HepG2 (cell line): ENCODE measurements at regions not wholly inside any gene's neighbourhood (a gene's known extent, or its start where the extent isn't known, plus 50 kb on each side); places are given as distances from the start of the nearest gene placed in this dataset.

Experiments used
- ARNT2 ChIP-seq: sonication (generic); formaldehyde crosslinking; IDR thresholded peaks from 2 replicates; pipeline ENCODE4 v1.8.0; 2022; ENCODE audit warnings: mild to moderate bottlenecking, low read depth, missing genetic modification reagents, moderate library complexity
- ELF3 ChIP-seq: IDR thresholded peaks from 2 replicates; pipeline ENCODE4 v1.6.1; 2016; ENCODE audit warnings: missing genetic modification reagents, missing compliant biosample characterization
- EP300 ChIP-seq, 3 experiments: sonication (generic) in 1 of 3; formaldehyde crosslinking in 1 of 3; IDR thresholded peaks; 2 replicates each; pipeline versions ENCODE4 v1.5.1 to v1.6.1; 2011 to 2020; ENCODE audit warnings: low read depth in 2 of 3, low read length in 2 of 3, borderline replicate concordance in 1 of 3, improper control_type of control experiment in 1 of 3, mild to moderate bottlenecking in 1 of 3, missing genetic modification reagents in 1 of 3, moderate library complexity in 1 of 3
- HNF4A ChIP-seq: sonication (generic); formaldehyde crosslinking; IDR thresholded peaks from 2 replicates; pipeline ENCODE4 v1.4.0; 2020; ENCODE audit warnings: missing genetic modification reagents
- IRF2 ChIP-seq: IDR thresholded peaks from 2 replicates; pipeline ENCODE4 v1.6.1; 2018; ENCODE audit warnings: missing genetic modification reagents, missing compliant biosample characterization
- KLF13 ChIP-seq: sonication (generic); formaldehyde crosslinking; IDR thresholded peaks from 2 replicates; pipeline ENCODE4 v1.4.0; 2020; ENCODE audit warnings: mild to moderate bottlenecking, missing genetic modification reagents
- MTF2 ChIP-seq: sonication (generic); formaldehyde crosslinking; IDR thresholded peaks from 2 replicates; pipeline ENCODE4 v1.5.0; 2020; ENCODE audit warnings: missing genetic modification reagents, borderline replicate concordance
- POGZ ChIP-seq: sonication (generic); formaldehyde crosslinking; IDR thresholded peaks from 2 replicates; pipeline ENCODE4 v1.4.0; 2020; ENCODE audit warnings: mild to moderate bottlenecking, missing genetic modification reagents
- PTBP1 ChIP-seq: fragments of 200-400 bp; formaldehyde crosslinking; IDR thresholded peaks from 2 replicates; pipeline ENCODE4 v1.6.1; 2018; ENCODE audit warnings: low read length, low read depth; ENCODE audit not compliant: poor library complexity, severe bottlenecking
- REST ChIP-seq, 2 experiments: IDR thresholded peaks; 2 replicates each; pipeline ENCODE4 v1.6.1; 2011 to 2012; ENCODE audit warnings: low read length in 2 of 2, borderline replicate concordance in 1 of 2, low read depth in 1 of 2, mild to moderate bottlenecking in 1 of 2, moderate library complexity in 1 of 2
- RFXAP ChIP-seq: sonication (generic); formaldehyde crosslinking; IDR thresholded peaks from 2 replicates; pipeline ENCODE4 v1.4.0; 2020; ENCODE audit warnings: missing genetic modification reagents, borderline replicate concordance
- SRF ChIP-seq: IDR thresholded peaks from 2 replicates; pipeline ENCODE4 v1.6.1; 2011; ENCODE audit warnings: mild to moderate bottlenecking, low read depth, low read length, moderate library complexity
- ZBTB44 ChIP-seq: sonication (generic); formaldehyde crosslinking; IDR thresholded peaks from 2 replicates; pipeline ENCODE4 v1.4.0; 2020; ENCODE audit warnings: missing genetic modification reagents
- ZEB1 ChIP-seq: IDR thresholded peaks from 2 replicates; pipeline ENCODE4 v1.6.1; 2012; ENCODE audit warnings: mild to moderate bottlenecking, low read depth, inconsistent platforms; ENCODE audit not compliant: insufficient replicate concordance
- ZFY ChIP-seq: sonication (generic); formaldehyde crosslinking; IDR thresholded peaks from 2 replicates; pipeline ENCODE4 v1.4.0; 2020; ENCODE audit warnings: missing genetic modification reagents
- ZNF510 ChIP-seq: sonication (generic); formaldehyde crosslinking; IDR thresholded peaks from 2 replicates; pipeline ENCODE4 v1.4.0; 2020; ENCODE audit warnings: low read depth, mild to moderate bottlenecking, missing genetic modification reagents
- ZNF569 ChIP-seq: sonication (generic); formaldehyde crosslinking; IDR thresholded peaks from 2 replicates; pipeline ENCODE4 v1.5.0; 2020; ENCODE audit warnings: mild to moderate bottlenecking, missing genetic modification reagents, moderate library complexity, borderline replicate concordance
- ZNF598 ChIP-seq: sonication (generic); formaldehyde crosslinking; IDR thresholded peaks from 2 replicates; pipeline ENCODE4 v1.5.1; 2020; ENCODE audit warnings: mild to moderate bottlenecking, missing genetic modification reagents, borderline replicate concordance
- ZNF782 ChIP-seq: sonication (generic); formaldehyde crosslinking; IDR thresholded peaks from 2 replicates; pipeline ENCODE4 v1.4.0; 2020; ENCODE audit warnings: missing genetic modification reagents, mild to moderate bottlenecking, borderline replicate concordance
- ZNF883 ChIP-seq: sonication (generic); formaldehyde crosslinking; IDR thresholded peaks from 2 replicates; pipeline ENCODE4 v1.5.1; 2020; ENCODE audit warnings: mild to moderate bottlenecking, missing genetic modification reagents; ENCODE audit errors: not compliant biosample characterization
- ZSCAN9 ChIP-seq: IDR thresholded peaks from 2 replicates; pipeline ENCODE4 v1.6.1; 2016; ENCODE audit warnings: borderline replicate concordance
- TF ChIP-seq, protein P1 (sequence below): sonication (generic); formaldehyde crosslinking; IDR thresholded peaks from 2 replicates; pipeline ENCODE4 v1.5.1; 2020; ENCODE audit warnings: mild to moderate bottlenecking, missing genetic modification reagents

DNA sequence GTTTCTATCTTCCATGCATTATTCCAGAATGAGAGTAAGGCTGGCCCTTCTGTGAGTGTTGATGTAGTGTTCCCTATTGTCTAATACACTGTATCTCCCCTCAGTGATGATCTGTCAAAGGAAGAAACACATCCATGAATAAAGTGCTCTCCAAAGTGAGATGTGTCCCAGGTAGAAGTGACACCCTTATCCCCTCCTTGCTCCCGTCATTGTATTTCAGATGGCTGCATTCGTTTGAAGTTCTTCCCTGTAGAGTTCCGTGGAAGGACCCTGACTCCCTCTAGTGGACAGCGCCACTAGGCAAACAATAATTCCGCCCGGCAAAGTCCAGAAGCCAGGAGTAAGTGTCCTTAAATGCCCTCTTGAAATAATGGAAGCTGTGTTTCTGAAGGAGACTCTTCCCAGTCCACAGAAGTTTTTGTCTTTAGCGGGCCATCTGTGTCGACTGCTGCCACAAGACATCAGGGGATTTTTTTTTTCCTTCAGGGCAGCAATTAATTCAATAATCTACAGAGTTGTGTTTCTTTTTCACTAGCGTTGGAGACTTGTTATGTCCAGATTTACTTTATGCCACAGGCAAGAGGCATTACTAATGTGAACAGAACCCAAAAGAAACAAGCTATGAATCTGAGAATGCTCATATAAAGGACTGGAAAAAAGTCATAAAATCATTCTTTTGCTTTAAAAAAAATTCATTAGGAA, 64.6 kb downstream of the THNSL1 start (continued):
- TF ChIP-seq REST (IDR thresholded peaks at IDR 0.05; ENCODE audit: borderline replicate concordance in 1 of 2, low read depth in 1 of 2, low read length in 2 of 2) (no peak), ELF3 (CRISPR knock-in tag) (peak; percentile 26; the same call in 1 of the 2 replicates), EP300 (IDR thresholded peaks at IDR 0.05; ENCODE audit: low read depth in 2 of 2, low read length in 2 of 2) (peak in 1 of 2 experiments; percentile 64; a peak in 2 of 4 replicates), EP300 (CRISPR knock-in tag; IDR thresholded peaks at IDR 0.05; ENCODE audit: borderline replicate concordance) (no peak), SRF (no peak), ZNF598 (CRISPR knock-in tag) (no peak), ZNF782 (CRISPR knock-in tag) (no peak), MTF2 (CRISPR knock-in tag) (no peak), ZSCAN9 (no peak), ZEB1 (no peak), RFXAP (CRISPR knock-in tag) (no peak), PTBP1 (no peak), POGZ (CRISPR knock-in tag) (peak; percentile 81), ZFY (CRISPR knock-in tag) (no peak), HNF4A (CRISPR knock-in tag) (peak; percentile 69), IRF2 (CRISPR knock-in tag) (peak; percentile 65), ZBTB44 (CRISPR knock-in tag) (no peak), ZNF883 (CRISPR knock-in tag) (no peak), ZNF569 (CRISPR knock-in tag) (no peak), ARNT2 (CRISPR knock-in tag) (0 out of 2 replicates have a peak, but pooled peaks have one; percentile 40), KLF13 (CRISPR knock-in tag) (no peak), ZNF510 (CRISPR knock-in tag) (no peak)
- TF ChIP-seq, protein P1, sequence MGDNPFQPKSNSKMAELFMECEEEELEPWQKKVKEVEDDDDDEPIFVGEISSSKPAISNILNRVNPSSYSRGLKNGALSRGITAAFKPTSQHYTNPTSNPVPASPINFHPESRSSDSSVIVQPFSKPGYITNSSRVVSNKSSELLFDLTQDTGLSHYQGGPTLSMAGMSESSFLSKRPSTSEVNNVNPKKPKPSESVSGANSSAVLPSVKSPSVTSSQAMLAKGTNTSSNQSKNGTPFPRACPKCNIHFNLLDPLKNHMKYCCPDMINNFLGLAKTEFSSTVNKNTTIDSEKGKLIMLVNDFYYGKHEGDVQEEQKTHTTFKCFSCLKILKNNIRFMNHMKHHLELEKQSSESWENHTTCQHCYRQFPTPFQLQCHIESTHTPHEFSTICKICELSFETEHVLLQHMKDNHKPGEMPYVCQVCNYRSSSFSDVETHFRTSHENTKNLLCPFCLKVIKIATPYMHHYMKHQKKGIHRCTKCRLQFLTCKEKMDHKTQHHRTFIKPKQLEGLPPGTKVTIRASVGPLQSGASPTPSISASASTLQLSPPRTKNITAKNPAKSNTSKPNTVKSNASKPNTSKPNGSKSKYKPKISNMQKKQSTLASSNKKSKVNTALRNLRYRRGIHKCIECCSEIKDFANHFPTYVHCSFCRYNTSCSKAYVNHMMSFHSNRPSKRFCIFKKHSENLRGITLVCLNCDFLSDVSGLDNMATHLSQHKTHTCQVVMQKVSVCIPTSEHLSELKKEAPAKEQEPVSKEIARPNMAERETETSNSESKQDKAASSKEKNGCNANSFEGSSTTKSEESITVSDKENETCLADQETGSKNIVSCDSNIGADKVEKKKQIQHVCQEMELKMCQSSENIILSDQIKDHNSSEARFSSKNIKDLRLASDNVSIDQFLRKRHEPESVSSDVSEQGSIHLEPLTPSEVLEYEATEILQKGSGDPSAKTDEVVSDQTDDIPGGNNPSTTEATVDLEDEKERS: no peak
